ENCODE measurements at regions not wholly inside any gene's neighbourhood (a gene's known extent, or its start where the extent isn't known, plus 50 kb on each side); places are given as distances from the start of the nearest gene placed in this dataset.
A peak's percentile ranks its signal among the peaks of the same experiment; 100 is the strongest.

- Histone ChIP-seq H3K4me1 (no peaks in the 10 kb centered on the region), H3K27ac (no peak overlapping the region), H3K36me3 (no peaks in the 10 kb centered on the region), H3K27me3 (no peaks in the 10 kb centered on the region), H3K9me3 (no peaks in the 10 kb centered on the region), H3K4me3 (no peak overlapping the region)
- ATAC-seq (no peak), DNase-seq (no peak)
- TF ChIP-seq CTCF (IDR thresholded peaks at IDR 0.05) = no peak
- intact Hi-C loops (cut with DNase I) = no loop called here
These were observed 296.6 kb upstream of the RTL1 start for GRCh38 chr14:101200008-101200649.

- no peaks in the 10 kb centered on the region for H3K36me3 ChIP-seq
- no peak for ATAC-seq
- H3K4me1 ChIP-seq = no peaks in the 10 kb centered on the region
- H3K9me3 ChIP-seq = no peaks in the 10 kb centered on the region
- H3K27me3 ChIP-seq = no peaks in the 10 kb centered on the region
- no peak for TF ChIP-seq CTCF (IDR thresholded peaks at IDR 0.05)
- H3K4me3 ChIP-seq = no peak overlapping the region
- intact Hi-C loops (cut with DNase I) = no loop called here
- H3K27ac ChIP-seq = no peak overlapping the region
- DNase-seq = peak; percentile 43
These were observed 297.4 kb upstream of the RTL1 start for GRCh38 chr14:101200650-101201516.

GRCh38 chr14:101201535-101202151 lies 298.1 kb upstream of the RTL1 start:
- no peak overlapping the region for H3K4me3 ChIP-seq
- H3K4me1 ChIP-seq = no peaks in the 10 kb centered on the region
- H3K36me3 ChIP-seq = no peaks in the 10 kb centered on the region
- no peak for TF ChIP-seq CTCF (IDR thresholded peaks at IDR 0.05)
- H3K27ac ChIP-seq = no peak overlapping the region
- intact Hi-C loops (cut with DNase I) = no loop called here
- DNase-seq (peak; percentile 57), ATAC-seq (no peak)
- H3K9me3 ChIP-seq = peaks cover 7% of the 10 kb centered on the region
- H3K27me3 ChIP-seq = no peaks in the 10 kb centered on the region

DNA sequence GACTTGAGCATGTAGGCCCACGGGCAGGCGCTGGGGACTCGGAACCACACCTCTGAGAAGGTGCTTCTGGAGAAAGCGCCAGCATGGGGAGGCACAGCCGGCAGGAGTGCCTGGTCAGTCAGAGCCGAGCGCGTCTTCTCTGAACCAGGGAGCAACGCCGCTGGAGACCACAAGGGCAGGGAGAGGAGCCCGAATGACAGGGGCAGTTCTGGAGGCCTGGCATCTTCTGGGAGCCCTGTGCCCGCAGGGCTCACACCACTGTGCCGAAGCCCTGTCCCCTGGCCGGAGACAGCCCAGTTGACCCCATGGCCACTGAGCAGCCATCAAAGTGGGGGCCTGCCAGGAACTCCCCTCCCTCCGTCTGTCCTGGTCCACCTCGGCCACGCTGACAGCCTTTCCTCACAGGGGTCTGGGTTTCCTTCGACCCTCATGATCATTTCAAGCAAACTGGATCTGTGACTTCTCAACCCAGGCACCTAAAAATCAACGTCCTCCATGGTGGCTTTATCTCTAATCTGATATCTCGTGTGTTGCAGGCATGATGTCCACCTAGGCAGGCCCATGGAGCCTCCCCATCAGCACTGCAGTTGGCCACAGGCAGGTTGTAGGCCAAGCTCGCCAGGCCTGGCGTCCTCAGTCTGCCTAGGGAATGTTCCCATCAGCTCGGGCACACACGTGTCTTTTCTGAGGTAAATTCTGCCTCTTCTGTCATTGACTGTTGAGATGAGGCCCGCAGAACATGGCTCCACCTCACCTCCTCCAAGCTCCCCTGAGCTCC lies 299.3 kb upstream of the RTL1 start:
- no peaks in the 10 kb centered on the region for H3K36me3 ChIP-seq
- TF ChIP-seq CTCF (IDR thresholded peaks at IDR 0.05) = no peak
- intact Hi-C loops (cut with DNase I) = no loop called here
- peaks cover 14% of the 10 kb centered on the region for H3K9me3 ChIP-seq
- ATAC-seq (no peak), DNase-seq (peak; percentile 46)
- H3K27me3 ChIP-seq = no peaks in the 10 kb centered on the region
- no peak overlapping the region for H3K27ac ChIP-seq
- no peak overlapping the region for H3K4me3 ChIP-seq
- H3K4me1 ChIP-seq = no peaks in the 10 kb centered on the region

DNA sequence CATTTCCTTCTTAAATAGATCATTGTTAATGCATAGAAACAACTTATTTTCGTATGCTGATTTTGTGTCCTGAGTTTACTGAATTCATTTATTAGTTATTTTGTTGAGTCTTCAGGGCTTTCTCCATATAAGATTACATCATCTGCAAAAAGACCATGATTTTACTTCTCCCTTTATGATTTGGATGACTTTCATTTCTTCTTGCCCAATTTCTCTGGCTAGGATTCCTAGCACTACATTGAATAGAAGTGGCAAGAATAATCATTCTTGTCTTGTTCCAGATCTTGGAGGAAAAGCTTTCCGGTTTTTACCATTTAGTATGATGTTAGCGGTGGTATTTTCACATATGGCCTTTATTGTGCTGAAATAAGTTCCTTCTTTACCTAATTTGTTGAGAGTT lies 303.0 kb upstream of the RTL1 start:
- H3K4me3 ChIP-seq = no peak overlapping the region
- H3K27me3 ChIP-seq = no peaks in the 10 kb centered on the region
- DNase-seq = no peak
- H3K36me3 ChIP-seq = no peaks in the 10 kb centered on the region
- peaks cover 40% of the 10 kb centered on the region for H3K9me3 ChIP-seq
- TF ChIP-seq CTCF (IDR thresholded peaks at IDR 0.05) = no peak
- intact Hi-C loops (cut with DNase I) = no loop called here
- no peak for ATAC-seq
- H3K4me1 ChIP-seq = no peaks in the 10 kb centered on the region
- H3K27ac ChIP-seq = no peak overlapping the region

All from upper lobe of right lung (tissue), 1 donor.